GM12878 (cell line): ENCODE measurements at regions not wholly inside any gene's neighbourhood (a gene's known extent, or its start where the extent isn't known, plus 50 kb on each side); places are given as distances from the start of the nearest gene placed in this dataset.

Experiments
- EZH2 ChIP-seq: IDR thresholded peaks from 2 replicates; pipeline ENCODE4 v1.6.1; 2012; ENCODE audit warnings: low read depth, mild to moderate bottlenecking, control low read depth, inconsistent platforms, low read length, borderline replicate concordance; ENCODE audit not compliant: control insufficient read depth
- RELA ChIP-seq: fragments of 450-650 bp; IDR thresholded peaks from 2 replicates; pipeline ENCODE4 v1.8.0; 2014; ENCODE audit warnings: borderline replicate concordance; ENCODE audit not compliant: partially characterized antibody
- SRF ChIP-seq, 2 experiments: IDR thresholded peaks; 2 replicates each; pipeline ENCODE4 v1.6.1; 2011; ENCODE audit warnings: low read depth in 2 of 2, low read length in 2 of 2, mild to moderate bottlenecking in 1 of 2, moderate library complexity in 1 of 2
- ZNF217 ChIP-seq: fragments of 450-650 bp; IDR thresholded peaks from 2 replicates; pipeline ENCODE4 v1.6.1; 2017; ENCODE audit warnings: antibody characterized with exemption, mild to moderate bottlenecking
- ZNF384 ChIP-seq: IDR thresholded peaks from 2 replicates; pipeline ENCODE4 v1.6.1; 2012; ENCODE audit warnings: low read depth, mild to moderate bottlenecking, low read length, improper control_type of control experiment, borderline replicate concordance
- ZNF592 ChIP-seq: fragments of 450-650 bp; IDR thresholded peaks from 2 replicates; pipeline ENCODE4 v1.6.1; 2017; ENCODE audit warnings: mild to moderate bottlenecking, moderate library complexity
- ZSCAN29 ChIP-seq: fragments of 450-650 bp; IDR thresholded peaks from 2 replicates; pipeline ENCODE4 v1.6.1; 2017; ENCODE audit warnings: mild to moderate bottlenecking, moderate library complexity
- TF ChIP-seq, protein P1 (sequence below): IDR thresholded peaks from 2 replicates; pipeline ENCODE4 v1.6.1; 2012; ENCODE audit warnings: mild to moderate bottlenecking, low read depth, low read length

DNA sequence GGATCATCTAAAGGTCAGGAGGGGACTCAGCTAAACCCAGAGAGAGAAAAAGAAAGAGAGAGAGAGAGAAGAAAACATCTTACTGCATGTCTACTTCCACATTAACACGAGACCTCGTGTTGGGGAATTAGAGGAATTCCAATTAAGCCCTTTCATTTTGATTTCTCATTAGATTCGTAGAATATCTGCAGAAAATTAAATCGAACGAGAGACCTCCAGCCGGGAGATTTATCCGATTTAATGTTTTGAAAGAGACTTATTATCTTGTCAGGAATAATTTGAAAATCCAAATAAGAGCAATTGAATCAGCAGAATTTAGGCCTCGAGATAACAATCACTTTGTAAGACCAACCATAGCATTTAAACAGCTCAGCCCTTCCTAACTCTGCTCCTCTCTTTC is 175.6 kb downstream of the ABCC12 start (continued):
- TF ChIP-seq ZNF592 (no peak), EZH2 (no peak), ZNF384 (no peak), RELA (no peak), ZSCAN29 (no peak), ZNF217 (no peak), SRF (IDR thresholded peaks at IDR 0.05; ENCODE audit: low read depth in 2 of 2, low read length in 2 of 2) (no peak)
- TF ChIP-seq, protein P1, sequence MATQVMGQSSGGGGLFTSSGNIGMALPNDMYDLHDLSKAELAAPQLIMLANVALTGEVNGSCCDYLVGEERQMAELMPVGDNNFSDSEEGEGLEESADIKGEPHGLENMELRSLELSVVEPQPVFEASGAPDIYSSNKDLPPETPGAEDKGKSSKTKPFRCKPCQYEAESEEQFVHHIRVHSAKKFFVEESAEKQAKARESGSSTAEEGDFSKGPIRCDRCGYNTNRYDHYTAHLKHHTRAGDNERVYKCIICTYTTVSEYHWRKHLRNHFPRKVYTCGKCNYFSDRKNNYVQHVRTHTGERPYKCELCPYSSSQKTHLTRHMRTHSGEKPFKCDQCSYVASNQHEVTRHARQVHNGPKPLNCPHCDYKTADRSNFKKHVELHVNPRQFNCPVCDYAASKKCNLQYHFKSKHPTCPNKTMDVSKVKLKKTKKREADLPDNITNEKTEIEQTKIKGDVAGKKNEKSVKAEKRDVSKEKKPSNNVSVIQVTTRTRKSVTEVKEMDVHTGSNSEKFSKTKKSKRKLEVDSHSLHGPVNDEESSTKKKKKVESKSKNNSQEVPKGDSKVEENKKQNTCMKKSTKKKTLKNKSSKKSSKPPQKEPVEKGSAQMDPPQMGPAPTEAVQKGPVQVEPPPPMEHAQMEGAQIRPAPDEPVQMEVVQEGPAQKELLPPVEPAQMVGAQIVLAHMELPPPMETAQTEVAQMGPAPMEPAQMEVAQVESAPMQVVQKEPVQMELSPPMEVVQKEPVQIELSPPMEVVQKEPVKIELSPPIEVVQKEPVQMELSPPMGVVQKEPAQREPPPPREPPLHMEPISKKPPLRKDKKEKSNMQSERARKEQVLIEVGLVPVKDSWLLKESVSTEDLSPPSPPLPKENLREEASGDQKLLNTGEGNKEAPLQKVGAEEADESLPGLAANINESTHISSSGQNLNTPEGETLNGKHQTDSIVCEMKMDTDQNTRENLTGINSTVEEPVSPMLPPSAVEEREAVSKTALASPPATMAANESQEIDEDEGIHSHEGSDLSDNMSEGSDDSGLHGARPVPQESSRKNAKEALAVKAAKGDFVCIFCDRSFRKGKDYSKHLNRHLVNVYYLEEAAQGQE, result no peak
